Pancreas (tissue), 10 donors: ENCODE measurements at regions not wholly inside any gene's neighbourhood (a gene's known extent, or its start where the extent isn't known, plus 50 kb on each side); places are given as distances from the start of the nearest gene placed in this dataset.

Source experiments
- ATAC-seq, 4 donors: fragments of 200-7000 bp; cut with Tn5 transposase; one replicate each; pipeline versions ENCODE4 v1.8.0 to v1.9.1; 2020; ENCODE audit warnings: mild to moderate bottlenecking in 4 of 4, moderate library complexity in 4 of 4
- DNase-seq, 6 donors: peaks; one replicate each; pipeline ENCODE4 v3.0.0-alpha.2; 2020
- FAIRE-seq: peaks from 2 replicates; lab custom pipeline; 2012; peaks lifted over from hg19 to GRCh38; lab: Jason Lieb, UNC
- H3K27ac ChIP-seq, 4 donors: fragments of 200-600 bp; sonication (generic); 1 replicate in 3 of 4; 2 replicates in 1 of 4; pipeline versions ENCODE4 v1.5.0 to v1.8.0; 2020
- H3K27me3 ChIP-seq, 4 donors: fragments of 200-600 bp; one replicate each; pipeline ENCODE4 v1.8.0; 2021
- H3K36me3 ChIP-seq, 3 donors: fragments of 200-600 bp; sonication (generic) in 1 of 3; one replicate each; pipeline versions ENCODE4 v1.5.0 to v1.8.0; 2020 to 2021
- H3K4me1 ChIP-seq, 3 donors: fragments of 200-600 bp; one replicate each; pipeline ENCODE4 v1.8.0; 2021
- H3K4me3 ChIP-seq, 4 donors: fragments of 200-600 bp; sonication (generic) in 2 of 4; one replicate each; pipeline versions ENCODE4 v1.5.0 to v1.8.0; 2020 to 2021
- H3K9me3 ChIP-seq, 4 donors: fragments of 200-600 bp; one replicate each; pipeline ENCODE4 v1.8.0; 2021
- WGBS, 2 donors: extraction: QIAGEN DNeasy Blood & Tissue Kit; methylation state at CpG; one replicate each; pipeline ENCODE4 v1.1.7; 2013; 5-methylcytosine and 5-hydroxymethylcytosine counted together
- intact Hi-C, 3 donors: fragments of 100-400 bp; cut with DNase I; formaldehyde crosslinking; loops; one replicate each; pipeline versions ENCODE4 v1.11.1 to v1.14.2; 2022
- TF ChIP-seq, protein P1 (sequence below), 4 donors: fragments of 200-600 bp; sonication (generic) in 3 of 4; IDR thresholded peaks; one replicate each; pipeline versions ENCODE4 v1.5.0 to v1.8.0; 2021; ENCODE audit warnings: antibody characterized with exemption in 4 of 4
- donor health status: healthy with polysubstance abuse.
- donor health status: DM: no; HTN: no; CAD: no; lungs with moderate emphysema.
- donor health status: DM: no; HTN: no; CAD: no.
- donor health status: control.
- donor health status: control.
- donor health status: Bipolar disorder and iron deficiency.
- donor health status: DM: yes; HTN: yes; CAD: no.
- donor health status: DM: no; HTN: no; CAD: no.
- donor health status: DM: no; HTN: no; CAD: no.
- donor health status: DM: yes; HTN: yes; CAD: no.

GRCh38 chr9:581673-582497 is 259.6 kb upstream of the DMRT1 start:
- 54 to 62% methylated on average over 7 of the region's 7 CpGs for WGBS, 2 donors
- peak; percentile 82 to 95 (median 91) for ATAC-seq

GRCh38 chr9:582775-583174 is 258.7 kb upstream of the DMRT1 start:
- Histone ChIP-seq H3K4me3 (no peak overlapping the region), H3K27ac (no peak overlapping the region), H3K9me3 (no peaks in the 10 kb centered on the region), H3K36me3 (no peaks in the 10 kb centered on the region), H3K4me1 (peaks cover 0 to 12% (median 7%) of the 10 kb centered on the region in 3 donors), H3K27me3 (no peaks in the 10 kb centered on the region)
- TF ChIP-seq, protein P1, sequence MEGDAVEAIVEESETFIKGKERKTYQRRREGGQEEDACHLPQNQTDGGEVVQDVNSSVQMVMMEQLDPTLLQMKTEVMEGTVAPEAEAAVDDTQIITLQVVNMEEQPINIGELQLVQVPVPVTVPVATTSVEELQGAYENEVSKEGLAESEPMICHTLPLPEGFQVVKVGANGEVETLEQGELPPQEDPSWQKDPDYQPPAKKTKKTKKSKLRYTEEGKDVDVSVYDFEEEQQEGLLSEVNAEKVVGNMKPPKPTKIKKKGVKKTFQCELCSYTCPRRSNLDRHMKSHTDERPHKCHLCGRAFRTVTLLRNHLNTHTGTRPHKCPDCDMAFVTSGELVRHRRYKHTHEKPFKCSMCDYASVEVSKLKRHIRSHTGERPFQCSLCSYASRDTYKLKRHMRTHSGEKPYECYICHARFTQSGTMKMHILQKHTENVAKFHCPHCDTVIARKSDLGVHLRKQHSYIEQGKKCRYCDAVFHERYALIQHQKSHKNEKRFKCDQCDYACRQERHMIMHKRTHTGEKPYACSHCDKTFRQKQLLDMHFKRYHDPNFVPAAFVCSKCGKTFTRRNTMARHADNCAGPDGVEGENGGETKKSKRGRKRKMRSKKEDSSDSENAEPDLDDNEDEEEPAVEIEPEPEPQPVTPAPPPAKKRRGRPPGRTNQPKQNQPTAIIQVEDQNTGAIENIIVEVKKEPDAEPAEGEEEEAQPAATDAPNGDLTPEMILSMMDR (IDR thresholded peaks at IDR 0.05): no peak
- FAIRE-seq: no peak
- intact Hi-C loops: no loop called here
- DNase-seq: no peak
- 56 to 59% methylated on average over 3 of the region's 3 CpGs for WGBS, 2 donors
- peak in 1 of 4 donors; percentile 24 for ATAC-seq

More at GRCh38 chr9:581673-582497, 259.6 kb upstream of the DMRT1 start:
- no peak overlapping the region for H3K27ac ChIP-seq
- TF ChIP-seq, protein P1 (IDR thresholded peaks at IDR 0.05): peak in 2 of 4 donors; percentile 9 to 28
- peaks cover 0 to 12% (median 7%) of the 10 kb centered on the region in 3 donors for H3K4me1 ChIP-seq
- no peaks in the 10 kb centered on the region for H3K9me3 ChIP-seq
- H3K36me3 ChIP-seq: no peaks in the 10 kb centered on the region
- intact Hi-C loops: no loop called here
- DNase-seq (peak in 5 of 6 donors; percentile 30 to 66 (median 55)), FAIRE-seq (no peak)
- H3K4me3 ChIP-seq: no peak overlapping the region
- no peaks in the 10 kb centered on the region for H3K27me3 ChIP-seq

DNA sequence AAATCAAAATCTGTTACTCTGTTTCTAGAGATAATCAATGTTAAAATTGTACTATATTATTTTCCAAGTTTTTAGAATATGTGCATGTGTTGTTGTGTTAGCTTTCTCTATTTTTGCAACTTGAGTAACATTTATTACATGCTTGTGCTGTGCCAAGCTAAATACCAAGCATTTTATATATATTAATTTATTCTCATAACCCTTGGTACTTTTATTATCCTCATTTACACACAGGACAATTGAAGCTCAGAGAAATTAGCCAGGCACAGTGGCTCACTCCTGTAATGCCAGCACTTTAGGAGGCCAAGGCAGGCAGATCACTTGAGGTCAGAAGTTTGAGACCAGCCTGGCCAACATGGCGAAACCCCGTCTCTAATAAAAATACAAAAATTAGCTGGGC is 254.0 kb upstream of the DMRT1 start:
- Histone ChIP-seq H3K4me1 (peaks cover 25 to 39% (median 35%) of the 10 kb centered on the region in 3 donors), H3K27ac (no peak overlapping the region), H3K9me3 (peaks cover 0 to 2% (median 0%) of the 10 kb centered on the region in 4 donors), H3K27me3 (no peaks in the 10 kb centered on the region), H3K36me3 (no peaks in the 10 kb centered on the region), H3K4me3 (no peak overlapping the region)
- intact Hi-C loops: no loop called here
- 95 to 97% methylated on average over 2 of the region's 2 CpGs for WGBS, 2 donors
- TF ChIP-seq, protein P1 (IDR thresholded peaks at IDR 0.05): no peak
- ATAC-seq (no peak), FAIRE-seq (no peak), DNase-seq (no peak)

GRCh38 chr9:588981-589380 is 252.5 kb upstream of the DMRT1 start:
- 38 to 40% methylated on average over 3 of the region's 3 CpGs for WGBS, 2 donors
- no peaks in the 10 kb centered on the region for H3K36me3 ChIP-seq
- no peak overlapping the region for H3K4me3 ChIP-seq
- no peaks in the 10 kb centered on the region for H3K27me3 ChIP-seq
- H3K4me1 ChIP-seq: peaks cover 25 to 33% (median 29%) of the 10 kb centered on the region in 3 donors
- peaks cover 0 to 6% (median 0%) of the 10 kb centered on the region in 4 donors for H3K9me3 ChIP-seq
- FAIRE-seq (no peak), ATAC-seq (no peak), DNase-seq (no peak)
- no peak overlapping the region for H3K27ac ChIP-seq
- intact Hi-C loops: no loop called here
- TF ChIP-seq, protein P1 (IDR thresholded peaks at IDR 0.05): no peak

- intact Hi-C loops: no loop called here
- Histone ChIP-seq H3K9me3 (peaks cover 0 to 6% (median 0%) of the 10 kb centered on the region in 4 donors), H3K4me1 (peaks cover 25 to 33% (median 29%) of the 10 kb centered on the region in 3 donors), H3K27me3 (no peaks in the 10 kb centered on the region), H3K4me3 (no peak overlapping the region), H3K36me3 (no peaks in the 10 kb centered on the region), H3K27ac (peak overlapping the region in 3 of 4 donors; percentile 6 to 61 (median 11))
- TF ChIP-seq, protein P1 (IDR thresholded peaks at IDR 0.05): no peak
- WGBS, 2 donors: 6 to 14% methylated on average over 3 of the region's 3 CpGs
- ATAC-seq (peak in 1 of 4 donors; percentile 4), DNase-seq (no peak), FAIRE-seq (no peak)
These were observed 251.8 kb upstream of the DMRT1 start for GRCh38 chr9:589723-590122.
